ENCODE measurements at regions not wholly inside any gene's neighbourhood (a gene's known extent, or its start where the extent isn't known, plus 50 kb on each side); places are given as distances from the start of the nearest gene placed in this dataset.
A peak's percentile ranks its signal among the peaks of the same experiment; 100 is the strongest.

GRCh38 chr12:124673801-124674617 is 106.6 kb upstream of the NCOR2 start:
- no peak overlapping the region for H3K9ac ChIP-seq (ENCODE audit: control insufficient read depth, insufficient read depth, low read length)
- peak; percentile 27; the same call in 2 of the 3 replicates for ATAC-seq
- no peak overlapping the region for H3K4me2 ChIP-seq (ENCODE audit: control insufficient read depth, insufficient read depth)
- no peaks in the 10 kb centered on the region for H3K9me3 ChIP-seq (replicated peaks; ENCODE audit: control insufficient read depth, insufficient read depth, low read length)
- intact Hi-C loops (cut with micrococcal nuclease; ENCODE audit: unreplicated experiment): no loop called here
- BruUV-seq (replicated peaks): no TSS peak
- H3K36me3 ChIP-seq (ENCODE audit: control insufficient read depth in 2 of 2, insufficient read depth in 2 of 2, low read length in 1 of 2): no peaks in the 10 kb centered on the region
- in situ Hi-C loops (cut with MboI): no loop called here
- ChIA-PET RAD21 (ENCODE audit: unreplicated experiment) (no interaction called here), CTCF (no interaction called here), POLR2A (no interaction called here), SMC1A (ENCODE audit: uncharacterized antibody, unreplicated experiment) (no interaction called here)
- H3K79me2 ChIP-seq (ENCODE audit: control insufficient read depth, insufficient read depth, low read length): no peaks in the 10 kb centered on the region
- H2AFZ ChIP-seq (ENCODE audit: control insufficient read depth, low read depth, low read length): no peak overlapping the region
- H3K27ac ChIP-seq (ENCODE audit: control insufficient read depth, insufficient read depth): no peak overlapping the region
- H3K4me1 ChIP-seq (ENCODE audit: control insufficient read depth, insufficient read depth, low read length): no peaks in the 10 kb centered on the region
- H3K27me3 ChIP-seq (replicated peaks in 1 of 2; ENCODE audit: control insufficient read depth in 2 of 2, insufficient read depth in 2 of 2, low read length in 1 of 2): no peaks in the 10 kb centered on the region
- no peak for FAIRE-seq
- no peak for TF ChIP-seq SUPT20H (IDR thresholded peaks at IDR 0.05; ENCODE audit: borderline replicate concordance, control insufficient read depth, low read depth, low read length)
- no peak for TF ChIP-seq HSF1 (IDR thresholded peaks at IDR 0.05; ENCODE audit: low read depth, low read length)
- no peak for TF ChIP-seq PAX5 (IDR thresholded peaks at IDR 0.05; ENCODE audit: borderline replicate concordance, low read depth, low read length)
- TF ChIP-seq CUX1 (IDR thresholded peaks at IDR 0.05; ENCODE audit: insufficient replicate concordance, low read depth, low read length): no peak
- no peak for TF ChIP-seq NBN (IDR thresholded peaks at IDR 0.05)
- TF ChIP-seq YBX1 (IDR thresholded peaks at IDR 0.05): no peak
- TF ChIP-seq TBL1XR1 (IDR thresholded peaks at IDR 0.05; ENCODE audit: low read depth, low read length): no peak
- TF ChIP-seq CHD4 (IDR thresholded peaks at IDR 0.05): no peak
- WGBS (ENCODE audit: insufficient coverage, insufficient replicate concordance, low lambda C conversion rate, missing lambda C conversion rate): 37% methylated on average over 15 of the region's 15 CpGs
- no peak for DNase-seq (ENCODE audit: low read depth, low spot score)
- H4K20me1 ChIP-seq (ENCODE audit: control insufficient read depth, insufficient read depth): no peaks in the 10 kb centered on the region
- H3K4me3 ChIP-seq: no peak overlapping the region
